ENCODE measurements at regions not wholly inside any gene's neighbourhood (a gene's known extent, or its start where the extent isn't known, plus 50 kb on each side); places are given as distances from the start of the nearest gene placed in this dataset.

DNA sequence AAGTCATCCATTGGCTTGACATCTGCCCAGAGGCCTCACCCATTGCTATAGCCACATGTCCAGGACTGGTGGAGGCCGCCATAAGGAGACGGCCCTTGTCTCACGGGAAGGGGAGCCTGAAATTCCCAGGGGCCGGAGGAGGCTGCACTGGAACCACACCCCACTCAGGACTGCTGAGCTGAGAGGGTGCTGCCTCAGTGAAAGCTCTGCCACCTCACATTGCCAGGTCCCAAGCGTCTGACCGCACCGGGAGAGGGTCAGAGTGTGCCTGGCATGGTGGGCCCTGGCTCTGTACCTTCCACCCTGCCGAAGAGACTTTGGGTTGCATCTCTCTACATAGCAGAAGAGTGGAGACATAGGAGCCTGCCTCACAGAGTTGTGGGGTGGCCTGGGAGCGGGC is 134.1 kb upstream of the GLI2 start:
- POLR2A ChIA-PET (ENCODE audit: unreplicated experiment) = no interaction called here
- TF ChIP-seq EZH2 (IDR thresholded peaks at IDR 0.05; ENCODE audit: low read length, unreplicated experiment) (no peak), EZH2phosphoT487 (IDR thresholded peaks at IDR 0.05; ENCODE audit: borderline replicate concordance, low read length) (no peak)
- TF ChIP-seq, protein P1, sequence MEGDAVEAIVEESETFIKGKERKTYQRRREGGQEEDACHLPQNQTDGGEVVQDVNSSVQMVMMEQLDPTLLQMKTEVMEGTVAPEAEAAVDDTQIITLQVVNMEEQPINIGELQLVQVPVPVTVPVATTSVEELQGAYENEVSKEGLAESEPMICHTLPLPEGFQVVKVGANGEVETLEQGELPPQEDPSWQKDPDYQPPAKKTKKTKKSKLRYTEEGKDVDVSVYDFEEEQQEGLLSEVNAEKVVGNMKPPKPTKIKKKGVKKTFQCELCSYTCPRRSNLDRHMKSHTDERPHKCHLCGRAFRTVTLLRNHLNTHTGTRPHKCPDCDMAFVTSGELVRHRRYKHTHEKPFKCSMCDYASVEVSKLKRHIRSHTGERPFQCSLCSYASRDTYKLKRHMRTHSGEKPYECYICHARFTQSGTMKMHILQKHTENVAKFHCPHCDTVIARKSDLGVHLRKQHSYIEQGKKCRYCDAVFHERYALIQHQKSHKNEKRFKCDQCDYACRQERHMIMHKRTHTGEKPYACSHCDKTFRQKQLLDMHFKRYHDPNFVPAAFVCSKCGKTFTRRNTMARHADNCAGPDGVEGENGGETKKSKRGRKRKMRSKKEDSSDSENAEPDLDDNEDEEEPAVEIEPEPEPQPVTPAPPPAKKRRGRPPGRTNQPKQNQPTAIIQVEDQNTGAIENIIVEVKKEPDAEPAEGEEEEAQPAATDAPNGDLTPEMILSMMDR (conservative IDR thresholded peaks at IDR 0.05; ENCODE audit: low read depth, low read length) = no peak
- Histone ChIP-seq H3K4me1 (ENCODE audit: insufficient read depth, low read length) (no peaks in the 10 kb centered on the region), H3K4me2 (ENCODE audit: low read length) (no peak overlapping the region), H2AFZ (ENCODE audit: low read length) (no peak overlapping the region), H3F3A (ENCODE audit: low read length, unreplicated experiment) (no peaks in the 10 kb centered on the region), H3K79me2 (ENCODE audit: low read length) (no peaks in the 10 kb centered on the region), H3K4me3 (ENCODE audit: low read length) (no peak overlapping the region), H3K27ac (ENCODE audit: low read length) (no peak overlapping the region), H4K20me1 (ENCODE audit: low read length) (no peaks in the 10 kb centered on the region), H3K36me3 (ENCODE audit: low read depth, low read length) (no peaks in the 10 kb centered on the region), H3K9me3 (ENCODE audit: low read length) (no peaks in the 10 kb centered on the region), H3K9me2 (replicated peaks; ENCODE audit: low read length) (no peaks in the 10 kb centered on the region), H3K9ac (ENCODE audit: low read length) (no peak overlapping the region), H3K27me3 (ENCODE audit: low read length) (no peaks in the 10 kb centered on the region)
- DNase-seq = no peak
- ATAC-seq = no peak
- CTCF ChIA-PET = no interaction called here
- intact Hi-C loops (cut with micrococcal nuclease) = no loop called here
- no TSS peak for BruUV-seq (replicated peaks)

DNA sequence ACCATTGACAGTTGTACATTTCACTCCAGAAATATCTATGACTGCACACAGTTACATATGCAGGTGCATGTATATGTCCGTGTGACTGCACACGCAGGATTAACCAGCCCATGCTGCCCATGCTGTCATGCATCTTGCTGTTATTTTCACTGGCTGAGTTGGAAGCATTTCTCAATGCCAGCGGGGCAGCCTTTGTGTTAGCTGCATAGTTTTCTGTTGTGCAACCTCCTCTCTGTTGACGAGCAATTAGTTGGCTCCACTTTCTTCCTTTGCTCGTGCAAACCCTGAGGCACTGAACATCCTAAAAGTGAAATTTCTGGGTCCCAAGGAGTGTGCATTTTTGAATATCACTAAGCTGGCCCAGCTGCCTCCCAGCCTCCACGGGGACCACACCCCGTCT is 133.4 kb upstream of the GLI2 start:
- no peaks in the 10 kb centered on the region for H3K36me3 ChIP-seq (ENCODE audit: low read depth, low read length)
- no peaks in the 10 kb centered on the region for H3K9me2 ChIP-seq (replicated peaks; ENCODE audit: low read length)
- H3K9ac ChIP-seq (ENCODE audit: low read length) = no peak overlapping the region
- no peaks in the 10 kb centered on the region for H3K9me3 ChIP-seq (ENCODE audit: low read length)
- DNase-seq (no peak), ATAC-seq (no peak)
- no peaks in the 10 kb centered on the region for H3K27me3 ChIP-seq (ENCODE audit: low read length)
- no peak overlapping the region for H2AFZ ChIP-seq (ENCODE audit: low read length)
- H3K4me1 ChIP-seq (ENCODE audit: insufficient read depth, low read length) = no peaks in the 10 kb centered on the region
- intact Hi-C loops (cut with micrococcal nuclease) = no loop called here
- H3K4me3 ChIP-seq (ENCODE audit: low read length) = no peak overlapping the region
- no peak overlapping the region for H3K4me2 ChIP-seq (ENCODE audit: low read length)
- ChIA-PET POLR2A (ENCODE audit: unreplicated experiment) (no interaction called here), CTCF (no interaction called here)
- H3K79me2 ChIP-seq (ENCODE audit: low read length) = no peaks in the 10 kb centered on the region
- BruUV-seq (replicated peaks) = no TSS peak
- TF ChIP-seq, protein P1 (conservative IDR thresholded peaks at IDR 0.05; ENCODE audit: low read depth, low read length) = no peak
- no peak for TF ChIP-seq EZH2 (IDR thresholded peaks at IDR 0.05; ENCODE audit: low read length, unreplicated experiment)
- no peak for TF ChIP-seq EZH2phosphoT487 (IDR thresholded peaks at IDR 0.05; ENCODE audit: borderline replicate concordance, low read length)
- no peaks in the 10 kb centered on the region for H3F3A ChIP-seq (ENCODE audit: low read length, unreplicated experiment)
- H4K20me1 ChIP-seq (ENCODE audit: low read length) = no peaks in the 10 kb centered on the region
- no peak overlapping the region for H3K27ac ChIP-seq (ENCODE audit: low read length)

DNA sequence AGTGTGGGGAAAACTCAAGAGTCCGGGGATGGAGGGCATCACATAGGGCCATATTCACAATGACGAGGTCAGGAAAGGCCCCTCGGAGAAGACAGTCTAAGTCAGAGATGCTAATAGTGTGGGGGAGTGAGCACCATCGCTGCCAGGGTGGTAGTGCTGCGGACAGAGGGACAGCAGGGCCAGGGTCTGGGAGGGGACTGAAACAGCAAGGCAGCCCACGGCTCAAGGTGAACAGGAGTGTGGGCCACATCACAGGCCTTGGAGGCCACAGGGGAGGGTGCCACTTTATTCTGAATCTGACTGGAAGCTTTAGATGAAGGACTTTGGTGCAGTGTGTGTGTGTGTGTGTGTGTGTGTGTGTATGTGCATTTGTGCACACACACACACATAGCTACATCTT is 130.9 kb upstream of the GLI2 start:
- TF ChIP-seq EZH2phosphoT487 (IDR thresholded peaks at IDR 0.05; ENCODE audit: borderline replicate concordance, low read length) = no peak
- TF ChIP-seq, protein P1 (conservative IDR thresholded peaks at IDR 0.05; ENCODE audit: low read depth, low read length) = no peak
- no peak for TF ChIP-seq EZH2 (IDR thresholded peaks at IDR 0.05; ENCODE audit: low read length, unreplicated experiment)
- H3K4me1 ChIP-seq (ENCODE audit: insufficient read depth, low read length) = no peaks in the 10 kb centered on the region
- no peak overlapping the region for H3K4me2 ChIP-seq (ENCODE audit: low read length)
- intact Hi-C loops (cut with micrococcal nuclease) = no loop called here
- ChIA-PET POLR2A (ENCODE audit: unreplicated experiment) (no interaction called here), CTCF (no interaction called here)
- H3K79me2 ChIP-seq (ENCODE audit: low read length) = no peaks in the 10 kb centered on the region
- BruUV-seq (replicated peaks) = no TSS peak
- no peaks in the 10 kb centered on the region for H3F3A ChIP-seq (ENCODE audit: low read length, unreplicated experiment)
- no peaks in the 10 kb centered on the region for H3K9me3 ChIP-seq (ENCODE audit: low read length)
- DNase-seq (no peak), ATAC-seq (no peak)
- H3K9ac ChIP-seq (ENCODE audit: low read length) = no peak overlapping the region
- no peak overlapping the region for H2AFZ ChIP-seq (ENCODE audit: low read length)
- no peak overlapping the region for H3K4me3 ChIP-seq (ENCODE audit: low read length)
- no peaks in the 10 kb centered on the region for H3K36me3 ChIP-seq (ENCODE audit: low read depth, low read length)
- H3K27me3 ChIP-seq (ENCODE audit: low read length) = no peaks in the 10 kb centered on the region
- H4K20me1 ChIP-seq (ENCODE audit: low read length) = no peaks in the 10 kb centered on the region
- no peak overlapping the region for H3K27ac ChIP-seq (ENCODE audit: low read length)
- H3K9me2 ChIP-seq (replicated peaks; ENCODE audit: low read length) = no peaks in the 10 kb centered on the region

Data from PC-3 (cell line).